ENCODE measurements at regions not wholly inside any gene's neighbourhood (a gene's known extent, or its start where the extent isn't known, plus 50 kb on each side); places are given as distances from the start of the nearest gene placed in this dataset.

- DNase-seq (ENCODE audit: insufficient read length, low spot score) (no peak), FAIRE-seq (no peak)
- TF ChIP-seq POLR2A (IDR thresholded peaks at IDR 0.05; ENCODE audit: low read depth, low read length), result no peak
- TF ChIP-seq POLR2AphosphoS5 (IDR thresholded peaks at IDR 0.05; ENCODE audit: low read depth, low read length), result no peak
- TF ChIP-seq PAX5 (IDR thresholded peaks at IDR 0.05; ENCODE audit: insufficient read depth, low read length, severe bottlenecking), result no peak
- no peak for TF ChIP-seq POU2F2 (IDR thresholded peaks at IDR 0.05; ENCODE audit: low read depth, low read length)
- TF ChIP-seq SPI1 (IDR thresholded peaks at IDR 0.05; ENCODE audit: low read depth, low read length), result no peak
- TF ChIP-seq TAF1 (IDR thresholded peaks at IDR 0.05; ENCODE audit: low read depth, low read length), result no peak
Measured at GRCh38 chr12:30142301-30142700, 358.6 kb upstream of the TMTC1 start.

- FAIRE-seq, result no peak
- no peak for DNase-seq (ENCODE audit: insufficient read length, low spot score)
- no peak for TF ChIP-seq POU2F2 (IDR thresholded peaks at IDR 0.05; ENCODE audit: low read depth, low read length)
- no peak for TF ChIP-seq SPI1 (IDR thresholded peaks at IDR 0.05; ENCODE audit: low read depth, low read length)
- no peak for TF ChIP-seq POLR2A (IDR thresholded peaks at IDR 0.05; ENCODE audit: low read depth, low read length)
- TF ChIP-seq POLR2AphosphoS5 (IDR thresholded peaks at IDR 0.05; ENCODE audit: low read depth, low read length), result no peak
Measured at GRCh38 chr12:30138483-30138882, 354.7 kb upstream of the TMTC1 start.

GRCh38 chr12:30136696-30137095 lies 353.0 kb upstream of the TMTC1 start:
- FAIRE-seq (no peak), DNase-seq (ENCODE audit: insufficient read length, low spot score) (no peak)
- TF ChIP-seq POLR2AphosphoS5 (IDR thresholded peaks at IDR 0.05; ENCODE audit: low read depth, low read length) (no peak), POU2F2 (IDR thresholded peaks at IDR 0.05; ENCODE audit: low read depth, low read length) (no peak), TAF1 (IDR thresholded peaks at IDR 0.05; ENCODE audit: low read depth, low read length) (no peak)

- TF ChIP-seq POLR2AphosphoS5 (IDR thresholded peaks at IDR 0.05; ENCODE audit: low read depth, low read length) (no peak), SPI1 (IDR thresholded peaks at IDR 0.05; ENCODE audit: low read depth, low read length) (no peak), POLR2A (IDR thresholded peaks at IDR 0.05; ENCODE audit: low read depth, low read length) (no peak), PAX5 (IDR thresholded peaks at IDR 0.05; ENCODE audit: insufficient read depth, low read length, severe bottlenecking) (no peak)
- DNase-seq (ENCODE audit: insufficient read length, low spot score), result no peak
- FAIRE-seq, result no peak
Measured at GRCh38 chr12:30135776-30136175, 352.0 kb upstream of the TMTC1 start.

GRCh38 chr12:30134229-30134628 lies 350.5 kb upstream of the TMTC1 start:
- TF ChIP-seq SPI1 (IDR thresholded peaks at IDR 0.05; ENCODE audit: low read depth, low read length) (no peak), POLR2A (IDR thresholded peaks at IDR 0.05; ENCODE audit: low read depth, low read length) (no peak), TAF1 (IDR thresholded peaks at IDR 0.05; ENCODE audit: low read depth, low read length) (no peak)
- DNase-seq (ENCODE audit: insufficient read length, low spot score) (no peak), FAIRE-seq (no peak)

GRCh38 chr12:30126944-30127343 lies 343.2 kb upstream of the TMTC1 start:
- no peak for DNase-seq (ENCODE audit: insufficient read length, low spot score)
- no peak for FAIRE-seq
- TF ChIP-seq PAX5 (IDR thresholded peaks at IDR 0.05; ENCODE audit: insufficient read depth, low read length, severe bottlenecking) (no peak), TAF1 (IDR thresholded peaks at IDR 0.05; ENCODE audit: low read depth, low read length) (no peak), POLR2A (IDR thresholded peaks at IDR 0.05; ENCODE audit: low read depth, low read length) (no peak), SPI1 (IDR thresholded peaks at IDR 0.05; ENCODE audit: low read depth, low read length) (no peak), POLR2AphosphoS5 (IDR thresholded peaks at IDR 0.05; ENCODE audit: low read depth, low read length) (no peak), POU2F2 (IDR thresholded peaks at IDR 0.05; ENCODE audit: low read depth, low read length) (no peak)

GRCh38 chr12:30120522-30120921 lies 336.8 kb upstream of the TMTC1 start:
- no peak for TF ChIP-seq PAX5 (IDR thresholded peaks at IDR 0.05; ENCODE audit: insufficient read depth, low read length, severe bottlenecking)
- TF ChIP-seq SPI1 (IDR thresholded peaks at IDR 0.05; ENCODE audit: low read depth, low read length), result no peak
- no peak for TF ChIP-seq POU2F2 (IDR thresholded peaks at IDR 0.05; ENCODE audit: low read depth, low read length)
- no peak for TF ChIP-seq POLR2AphosphoS5 (IDR thresholded peaks at IDR 0.05; ENCODE audit: low read depth, low read length)
- no peak for TF ChIP-seq POLR2A (IDR thresholded peaks at IDR 0.05; ENCODE audit: low read depth, low read length)
- TF ChIP-seq TAF1 (IDR thresholded peaks at IDR 0.05; ENCODE audit: low read depth, low read length), result no peak
- no peak for DNase-seq (ENCODE audit: insufficient read length, low spot score)
- FAIRE-seq, result no peak

GRCh38 chr12:30117483-30117882 lies 333.7 kb upstream of the TMTC1 start:
- TF ChIP-seq SPI1 (IDR thresholded peaks at IDR 0.05; ENCODE audit: low read depth, low read length) (no peak), PAX5 (IDR thresholded peaks at IDR 0.05; ENCODE audit: insufficient read depth, low read length, severe bottlenecking) (no peak), POLR2A (IDR thresholded peaks at IDR 0.05; ENCODE audit: low read depth, low read length) (no peak), POLR2AphosphoS5 (IDR thresholded peaks at IDR 0.05; ENCODE audit: low read depth, low read length) (no peak), POU2F2 (IDR thresholded peaks at IDR 0.05; ENCODE audit: low read depth, low read length) (no peak), TAF1 (IDR thresholded peaks at IDR 0.05; ENCODE audit: low read depth, low read length) (no peak)
- FAIRE-seq, result no peak
- DNase-seq (ENCODE audit: insufficient read length, low spot score), result no peak

GRCh38 chr12:30111719-30112118 lies 328.0 kb upstream of the TMTC1 start:
- FAIRE-seq, result no peak
- no peak for TF ChIP-seq POLR2AphosphoS5 (IDR thresholded peaks at IDR 0.05; ENCODE audit: low read depth, low read length)
- no peak for TF ChIP-seq TAF1 (IDR thresholded peaks at IDR 0.05; ENCODE audit: low read depth, low read length)
- no peak for TF ChIP-seq PAX5 (IDR thresholded peaks at IDR 0.05; ENCODE audit: insufficient read depth, low read length, severe bottlenecking)
- no peak for TF ChIP-seq POLR2A (IDR thresholded peaks at IDR 0.05; ENCODE audit: low read depth, low read length)
- no peak for TF ChIP-seq POU2F2 (IDR thresholded peaks at IDR 0.05; ENCODE audit: low read depth, low read length)
- no peak for TF ChIP-seq SPI1 (IDR thresholded peaks at IDR 0.05; ENCODE audit: low read depth, low read length)

GRCh38 chr12:30110958-30111586 lies 327.3 kb upstream of the TMTC1 start:
- DNase-seq (ENCODE audit: insufficient read length, low spot score), result no peak
- TF ChIP-seq POLR2AphosphoS5 (IDR thresholded peaks at IDR 0.05; ENCODE audit: low read depth, low read length) (no peak), TAF1 (IDR thresholded peaks at IDR 0.05; ENCODE audit: low read depth, low read length) (no peak), POLR2A (IDR thresholded peaks at IDR 0.05; ENCODE audit: low read depth, low read length) (no peak), PAX5 (IDR thresholded peaks at IDR 0.05; ENCODE audit: insufficient read depth, low read length, severe bottlenecking) (no peak), POU2F2 (IDR thresholded peaks at IDR 0.05; ENCODE audit: low read depth, low read length) (no peak), SPI1 (IDR thresholded peaks at IDR 0.05; ENCODE audit: low read depth, low read length) (no peak)
- FAIRE-seq, result no peak

More at GRCh38 chr12:30111719-30112118, 328.0 kb upstream of the TMTC1 start:
- no peak for DNase-seq (ENCODE audit: insufficient read length, low spot score)

Data from GM12891 (cell line).